ENCODE measurements at regions not wholly inside any gene's neighbourhood (a gene's known extent, or its start where the extent isn't known, plus 50 kb on each side); places are given as distances from the start of the nearest gene placed in this dataset.

- DNase-seq: no peak
Measured at GRCh38 chr21:16794950-16795349, 717.9 kb upstream of the CXADR start.

DNA sequence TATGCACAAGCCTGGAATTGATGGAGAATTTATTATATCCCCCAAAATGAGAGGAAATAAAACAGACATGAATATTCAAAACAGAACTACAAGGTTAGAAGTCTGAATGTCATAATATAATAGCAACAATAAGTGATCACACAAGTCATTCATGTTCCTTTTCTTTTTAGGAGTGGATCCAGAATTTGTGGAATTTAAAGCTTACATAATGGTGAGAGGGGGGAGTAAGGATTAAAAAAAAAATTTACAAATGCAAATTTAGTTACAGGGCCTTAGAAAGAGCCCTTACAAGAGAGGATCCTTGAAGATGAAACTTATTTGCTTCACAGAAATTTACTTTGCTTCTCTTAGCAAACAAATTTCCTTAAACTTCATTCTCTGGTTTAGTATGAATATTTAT, 716.1 kb upstream of the CXADR start:
- DNase-seq: no peak

DNA sequence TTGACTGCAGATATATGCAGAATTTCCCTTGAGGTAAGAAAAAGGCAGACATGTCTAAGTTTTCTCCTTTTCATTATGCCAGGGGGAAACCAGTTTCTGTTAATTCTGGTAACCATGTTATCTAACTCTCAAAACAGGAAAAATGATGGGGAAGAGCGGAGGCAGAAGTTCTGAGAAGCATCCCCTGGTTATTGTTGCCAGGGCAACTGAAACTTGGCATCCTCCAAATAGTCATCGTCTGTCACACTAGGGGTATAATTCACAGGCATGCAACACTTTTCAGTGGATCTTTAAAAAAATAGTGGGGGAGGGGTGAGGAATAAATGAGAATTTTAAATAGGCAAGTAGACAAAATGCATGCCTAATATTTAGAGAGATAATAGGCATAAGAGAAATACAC, 715.3 kb upstream of the CXADR start:
- DNase-seq: no peak

GRCh38 chr21:16797966-16798365, 714.9 kb upstream of the CXADR start:
- DNase-seq: no peak

DNA sequence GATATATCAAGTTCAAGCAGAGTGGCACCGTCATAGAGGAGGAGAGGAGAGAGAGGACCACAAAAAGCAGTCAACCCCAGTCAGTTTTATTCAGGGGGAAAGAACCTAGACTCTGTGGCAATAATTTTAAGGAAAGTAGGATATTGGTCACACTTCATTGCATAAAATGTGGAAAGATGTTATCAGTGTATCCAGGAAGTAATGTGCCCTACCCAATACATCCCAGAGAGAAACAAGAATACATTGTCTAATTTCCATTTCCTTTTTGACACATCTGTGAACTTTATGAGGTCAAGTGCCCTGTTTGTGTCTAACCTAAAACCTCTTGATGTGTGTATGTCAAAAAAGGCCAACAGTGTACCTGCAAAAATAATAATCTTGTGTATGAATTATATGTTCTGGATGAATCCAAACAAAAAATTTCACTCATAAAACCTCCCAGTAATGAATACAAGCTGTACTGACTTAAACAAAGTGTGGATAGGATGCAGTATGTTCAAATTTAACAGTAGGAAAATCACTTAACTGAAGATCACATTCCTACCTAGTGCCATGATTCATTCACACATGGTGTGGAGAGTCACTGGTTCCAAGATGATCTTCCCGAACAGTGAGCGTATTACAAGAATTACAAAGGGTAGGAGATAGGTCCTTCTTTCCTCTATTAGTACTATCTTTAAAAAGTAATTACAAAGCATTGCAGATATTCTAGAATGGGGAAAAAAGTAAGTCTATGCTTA, 712.1 kb upstream of the CXADR start:
- DNase-seq: no peak

- no peak for DNase-seq
Measured at GRCh38 chr21:16811011-16811410, 701.8 kb upstream of the CXADR start.

DNA sequence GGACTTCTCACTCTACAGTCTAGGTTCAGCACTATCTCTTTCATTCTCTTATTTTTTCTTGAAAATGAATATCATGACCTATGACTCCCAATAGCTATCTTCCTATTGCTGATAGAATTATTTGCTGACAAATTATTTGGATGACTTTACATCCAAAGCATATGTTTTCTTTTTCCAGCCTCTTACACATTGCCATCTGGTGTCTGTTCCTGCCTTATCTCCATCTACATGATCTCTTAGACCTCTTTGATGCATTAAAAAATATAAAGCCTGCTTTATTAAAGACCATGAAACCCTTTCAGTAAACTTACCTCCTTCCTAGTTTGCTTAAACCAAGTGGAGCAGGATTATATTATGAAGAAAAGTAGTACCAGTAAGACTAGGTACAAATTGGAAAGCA, 700.9 kb upstream of the CXADR start:
- DNase-seq: no peak

DNA sequence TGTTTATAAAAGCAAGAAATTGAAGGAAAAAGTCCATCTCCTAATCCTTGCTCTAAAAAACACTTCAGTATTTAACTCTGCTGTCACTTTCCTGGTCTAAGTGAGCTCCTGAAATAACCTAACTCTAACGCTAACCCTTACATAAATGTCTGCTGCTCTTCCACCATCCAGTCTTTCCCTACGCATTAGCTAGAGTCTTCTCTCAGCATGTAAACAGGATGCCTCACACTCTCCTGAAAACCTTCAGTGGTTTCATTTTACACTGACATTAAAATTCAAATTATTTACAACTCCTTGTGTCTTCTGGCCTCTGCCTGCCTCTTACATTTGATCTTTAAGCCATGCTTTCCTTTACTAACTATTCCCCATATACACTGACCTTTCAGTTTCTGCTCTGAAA, 697.6 kb upstream of the CXADR start:
- DNase-seq: no peak

- no peak for DNase-seq
Measured at GRCh38 chr21:16821588-16821987, 691.3 kb upstream of the CXADR start.

GRCh38 chr21:16829532-16829931, 683.3 kb upstream of the CXADR start:
- no peak for DNase-seq

GRCh38 chr21:16832791-16833190, 680.1 kb upstream of the CXADR start:
- no peak for DNase-seq

GRCh38 chr21:16834791-16835190, 678.1 kb upstream of the CXADR start:
- no peak for DNase-seq

DNA sequence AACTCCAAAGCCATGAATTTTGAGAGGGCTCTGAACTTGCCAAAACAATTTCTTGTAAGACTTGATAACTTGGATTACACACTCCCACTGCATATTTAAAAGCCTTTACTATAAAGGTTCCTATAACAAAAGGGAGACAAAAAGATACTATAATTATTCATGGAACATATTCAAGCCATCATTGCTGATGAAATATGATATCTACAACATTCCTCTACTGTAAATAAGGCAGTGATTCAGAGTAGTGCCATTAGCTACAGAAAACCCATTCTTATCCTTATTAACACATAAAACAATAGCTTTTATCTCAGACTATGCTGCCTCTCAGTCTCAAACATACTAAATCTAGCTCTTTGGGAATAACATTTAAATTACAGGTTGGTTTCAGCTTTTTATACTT, 675.5 kb upstream of the CXADR start:
- no peak for DNase-seq

DNA sequence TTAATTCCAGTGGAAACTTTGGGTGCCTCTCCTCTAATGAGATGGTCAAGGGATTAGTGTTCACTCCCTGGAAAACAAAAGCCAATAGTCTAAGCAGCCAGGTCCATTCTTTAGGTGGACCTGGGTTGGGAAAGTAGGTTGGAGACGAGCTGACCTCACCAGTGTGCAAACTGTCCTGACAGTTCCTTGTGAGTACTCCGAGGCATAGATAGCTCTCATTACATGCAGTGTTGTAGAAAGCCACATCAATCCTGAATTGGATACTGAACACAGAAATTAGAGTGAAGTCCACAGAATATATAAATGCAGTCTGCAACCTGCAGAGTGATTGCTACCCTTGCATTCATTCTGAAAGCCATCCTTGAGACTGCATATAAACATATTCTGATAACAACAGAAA, 675.1 kb upstream of the CXADR start:
- no peak for DNase-seq

DNA sequence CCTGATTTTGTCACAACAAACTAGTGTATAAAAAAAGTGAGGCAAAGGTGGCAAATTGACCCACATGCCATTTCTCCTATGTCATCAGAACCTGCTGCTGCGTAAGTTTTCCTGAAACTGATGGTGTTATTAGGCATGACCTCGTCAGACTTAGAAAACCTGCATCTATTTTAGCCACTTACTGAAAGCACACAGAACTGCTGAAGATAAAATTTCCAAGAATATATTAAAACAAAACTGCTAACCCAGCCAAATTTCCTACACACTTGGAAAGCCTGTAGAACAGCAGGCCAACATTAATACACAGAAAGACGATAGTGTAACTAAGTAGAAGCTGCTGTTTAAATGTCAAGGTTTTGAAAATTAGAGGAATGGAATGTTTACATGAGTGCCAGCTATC, 674.5 kb upstream of the CXADR start:
- no peak for DNase-seq

DNA sequence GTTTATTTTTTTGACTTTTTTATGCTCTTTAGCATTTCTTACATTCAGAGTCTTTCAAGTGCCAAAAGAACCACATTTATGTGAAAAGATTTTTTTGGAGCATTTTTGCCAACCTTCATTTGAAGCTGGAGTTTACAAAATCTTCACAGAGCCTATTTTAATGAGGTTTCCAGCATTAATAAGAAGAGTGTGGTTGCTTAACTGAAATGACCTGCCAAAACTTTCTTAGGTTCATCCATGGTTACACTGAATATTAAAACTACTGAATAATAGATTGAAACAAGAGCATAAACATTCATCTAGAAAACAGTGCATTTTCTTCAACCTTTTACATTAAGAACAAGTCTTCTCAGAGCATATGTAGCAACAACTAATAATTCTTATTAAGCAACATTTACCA, 672.3 kb upstream of the CXADR start:
- DNase-seq: no peak

DNA sequence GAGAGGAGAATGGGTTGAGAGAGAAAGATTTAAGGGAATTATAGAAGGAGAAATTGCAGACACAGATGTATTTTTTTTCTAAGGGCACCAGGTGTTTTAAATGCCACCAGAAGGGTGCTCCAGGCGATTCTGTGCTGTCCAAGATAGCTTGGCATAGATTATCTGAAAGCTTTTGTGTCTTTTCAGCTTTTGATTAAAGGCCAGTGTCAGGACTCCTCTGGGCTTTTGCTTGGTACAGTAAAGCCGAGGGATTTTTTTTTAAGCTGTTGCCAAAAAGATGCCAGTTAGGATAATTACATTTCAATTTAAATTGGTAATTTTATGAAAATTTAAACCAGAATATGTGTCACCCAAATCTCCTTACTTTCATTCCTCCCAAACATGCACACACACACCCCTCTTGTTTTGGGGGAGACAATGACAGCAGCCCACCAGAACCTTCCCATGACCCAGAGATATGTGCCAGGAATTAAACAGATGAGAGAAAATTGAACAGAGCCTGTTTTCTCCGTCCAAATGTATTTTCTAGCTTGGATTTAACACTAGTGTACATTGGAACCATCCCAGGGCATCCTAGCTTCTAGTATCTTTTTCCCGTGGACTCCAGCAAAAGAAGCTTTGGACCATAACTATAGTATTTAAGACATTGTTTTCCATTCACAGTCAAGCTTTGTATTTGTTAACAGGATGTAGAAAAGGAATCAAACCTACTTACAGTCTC, 670.7 kb upstream of the CXADR start:
- DNase-seq: no peak

DNA sequence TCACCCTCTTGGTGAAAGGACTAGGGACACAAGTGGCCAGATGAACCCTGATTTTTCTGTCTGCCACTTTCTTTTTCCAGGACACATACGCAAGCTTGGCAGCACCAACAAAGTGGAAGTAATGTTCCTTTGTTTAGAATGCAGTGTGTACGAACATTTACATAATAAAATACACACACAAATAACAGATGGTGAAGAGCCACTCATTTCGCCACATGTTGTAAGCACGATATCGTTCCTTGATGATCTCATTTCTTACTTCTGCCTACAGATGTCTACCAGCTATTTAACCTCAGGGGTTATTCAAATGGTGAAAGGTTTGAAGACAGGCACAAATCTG, 670.2 kb upstream of the CXADR start:
- DNase-seq: no peak

DNA sequence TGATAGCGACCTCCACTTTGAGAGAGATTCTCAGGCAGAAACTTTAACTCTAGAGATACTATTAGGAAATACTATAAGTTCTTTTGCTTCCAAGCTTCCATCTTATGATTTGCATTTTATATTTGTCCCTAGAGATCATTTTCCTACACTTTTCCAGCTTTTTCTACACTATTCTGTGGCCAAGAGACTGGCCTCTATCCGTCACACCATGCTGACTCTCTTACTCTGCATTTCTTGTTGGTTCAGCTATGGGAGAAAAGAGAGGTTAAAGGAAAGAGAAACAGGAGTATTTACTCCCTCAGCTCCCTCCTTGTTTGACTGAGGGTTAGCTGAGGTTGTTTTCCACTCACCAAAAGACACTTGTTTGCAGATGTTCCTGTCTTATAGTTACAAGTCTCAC, 665.6 kb upstream of the CXADR start:
- DNase-seq: no peak

GRCh38 chr21:16851054-16851453, 661.8 kb upstream of the CXADR start:
- DNase-seq: no peak

DNA sequence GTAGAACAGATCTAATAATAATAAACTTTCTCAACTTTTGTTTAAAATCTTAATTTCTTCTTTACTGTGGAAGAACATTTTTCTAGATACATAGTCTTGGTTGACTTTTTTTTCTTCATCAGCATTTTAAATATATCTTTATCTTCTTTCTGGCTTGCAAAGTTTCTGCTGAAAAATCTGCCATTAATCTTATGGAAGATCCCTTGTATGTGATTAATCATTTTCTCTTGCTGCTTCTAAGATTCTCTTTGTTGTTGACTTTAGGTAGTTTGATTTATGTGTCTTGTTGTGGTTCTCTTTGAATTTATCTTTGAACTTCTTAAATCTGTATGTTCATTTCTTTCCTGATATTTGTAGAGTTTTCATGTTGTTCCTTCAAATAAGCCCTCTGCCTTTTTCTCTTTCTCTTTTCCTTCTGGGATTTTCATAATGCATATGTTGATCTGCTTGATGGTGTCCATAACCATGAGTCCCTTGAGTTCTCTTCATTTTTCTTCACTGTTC, 657.6 kb upstream of the CXADR start:
- no peak for DNase-seq

DNA sequence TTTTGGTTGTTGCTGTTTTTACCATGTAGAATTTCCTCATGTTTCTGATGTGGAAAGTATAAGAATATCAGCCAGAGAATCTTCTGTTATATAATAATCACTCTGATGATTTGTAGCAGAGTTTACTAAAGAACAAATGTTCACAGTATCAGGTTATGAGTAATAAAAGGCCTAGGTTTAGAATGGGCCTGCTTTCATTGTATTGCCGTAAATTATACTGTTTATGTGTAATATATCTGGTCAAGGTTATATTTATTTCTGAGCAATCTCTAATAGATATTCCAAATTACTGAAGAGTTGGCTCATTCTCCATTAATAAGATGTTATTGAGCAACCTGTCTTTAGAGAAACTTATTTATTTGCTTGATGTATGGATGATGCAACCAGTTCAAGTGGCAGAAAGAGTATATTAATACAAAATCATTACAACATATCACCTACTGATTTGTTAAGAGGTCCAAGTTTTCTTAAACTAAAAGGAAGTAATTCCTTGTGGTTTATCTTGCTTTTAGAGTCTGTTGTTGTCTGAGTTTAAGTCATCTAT, 649.4 kb upstream of the CXADR start:
- DNase-seq: no peak

DNA sequence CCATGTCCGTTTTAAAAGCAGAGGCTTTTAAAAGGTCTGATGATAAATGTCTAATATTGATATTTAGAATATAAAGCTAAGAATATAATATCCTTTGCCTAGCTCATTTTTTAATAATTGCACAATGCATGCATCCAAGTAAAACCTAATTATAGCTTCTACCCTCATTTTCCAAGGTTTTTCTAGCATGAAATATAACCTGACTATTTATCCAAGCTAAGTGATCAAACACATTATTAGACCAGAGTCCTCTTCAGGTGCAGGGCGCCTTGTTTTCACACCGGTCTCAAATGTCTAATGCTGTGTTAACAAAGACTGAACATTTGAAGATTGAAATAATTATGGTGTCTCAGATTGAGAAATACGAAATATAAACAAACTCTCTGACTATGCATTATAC, 648.9 kb upstream of the CXADR start:
- no peak for DNase-seq

DNA sequence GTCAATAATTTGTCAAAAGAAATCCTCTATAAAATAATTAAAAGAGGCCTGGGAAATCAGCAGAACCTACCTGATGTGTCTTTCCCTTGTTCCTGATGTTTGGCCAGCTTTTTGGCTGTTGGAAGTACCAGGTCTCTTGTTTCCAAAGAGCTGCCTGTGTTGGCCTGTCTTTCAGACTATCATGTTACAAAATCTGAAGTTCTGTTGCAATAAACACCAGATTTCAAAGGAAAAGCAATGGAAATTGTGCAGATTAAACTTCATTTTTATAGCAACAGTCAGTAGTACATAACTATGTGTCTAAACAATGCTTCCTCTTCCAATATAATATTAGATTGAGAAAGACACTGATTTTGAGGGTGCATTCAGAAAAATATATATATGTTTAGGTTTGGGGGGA, 647.2 kb upstream of the CXADR start:
- no peak for DNase-seq

DNA sequence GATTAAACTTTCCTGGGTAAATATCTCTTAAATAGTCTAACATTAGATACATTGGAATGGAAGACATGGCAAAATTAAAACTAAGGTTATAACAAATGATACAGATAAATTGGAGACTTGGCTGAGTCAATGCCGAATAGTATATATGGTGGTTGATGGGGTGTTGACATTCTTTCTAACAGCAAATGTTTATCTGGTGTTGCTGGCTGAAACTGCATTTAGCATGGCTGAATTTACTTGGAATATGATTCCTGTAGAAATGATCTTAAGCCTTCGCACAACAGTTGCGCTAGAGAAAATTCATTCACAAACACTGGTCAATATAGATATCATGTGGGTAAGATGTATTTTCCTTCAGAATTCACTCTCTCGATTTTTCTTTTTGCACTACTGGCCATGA, 646.0 kb upstream of the CXADR start:
- no peak for DNase-seq
